ENCODE measurements at regions not wholly inside any gene's neighbourhood (a gene's known extent, or its start where the extent isn't known, plus 50 kb on each side); places are given as distances from the start of the nearest gene placed in this dataset.

DNA sequence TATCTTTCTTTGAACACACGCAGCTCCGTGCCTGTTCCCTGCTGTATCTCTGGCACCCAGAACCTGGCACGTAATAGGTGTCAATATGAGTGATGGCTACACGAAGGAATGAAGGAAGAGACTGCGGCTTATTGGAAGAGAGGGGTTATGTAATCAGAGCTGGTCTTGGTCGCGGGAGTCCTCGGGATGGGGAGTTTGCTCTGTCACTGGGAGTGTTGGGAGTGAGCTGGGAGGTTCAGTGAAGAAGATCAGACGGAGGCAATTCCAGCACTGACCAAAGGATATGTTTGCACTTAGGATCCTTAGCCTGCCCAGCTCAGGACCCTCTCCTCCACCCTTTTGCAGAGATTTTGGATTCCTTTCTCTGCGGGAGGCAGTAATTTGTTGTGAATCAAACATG is 709.1 kb downstream of the PTPRU start:
- TF ChIP-seq, protein P1, sequence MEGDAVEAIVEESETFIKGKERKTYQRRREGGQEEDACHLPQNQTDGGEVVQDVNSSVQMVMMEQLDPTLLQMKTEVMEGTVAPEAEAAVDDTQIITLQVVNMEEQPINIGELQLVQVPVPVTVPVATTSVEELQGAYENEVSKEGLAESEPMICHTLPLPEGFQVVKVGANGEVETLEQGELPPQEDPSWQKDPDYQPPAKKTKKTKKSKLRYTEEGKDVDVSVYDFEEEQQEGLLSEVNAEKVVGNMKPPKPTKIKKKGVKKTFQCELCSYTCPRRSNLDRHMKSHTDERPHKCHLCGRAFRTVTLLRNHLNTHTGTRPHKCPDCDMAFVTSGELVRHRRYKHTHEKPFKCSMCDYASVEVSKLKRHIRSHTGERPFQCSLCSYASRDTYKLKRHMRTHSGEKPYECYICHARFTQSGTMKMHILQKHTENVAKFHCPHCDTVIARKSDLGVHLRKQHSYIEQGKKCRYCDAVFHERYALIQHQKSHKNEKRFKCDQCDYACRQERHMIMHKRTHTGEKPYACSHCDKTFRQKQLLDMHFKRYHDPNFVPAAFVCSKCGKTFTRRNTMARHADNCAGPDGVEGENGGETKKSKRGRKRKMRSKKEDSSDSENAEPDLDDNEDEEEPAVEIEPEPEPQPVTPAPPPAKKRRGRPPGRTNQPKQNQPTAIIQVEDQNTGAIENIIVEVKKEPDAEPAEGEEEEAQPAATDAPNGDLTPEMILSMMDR (IDR thresholded peaks at IDR 0.05; ENCODE audit: insufficient read depth, low read length, poor library complexity, severe bottlenecking) = no peak
- DNase-seq (ENCODE audit: low read depth) = no peak
- Histone ChIP-seq H3K36me3 (ENCODE audit: control insufficient read depth, insufficient read depth, low read length) (no peaks in the 10 kb centered on the region), H3K4me3 (ENCODE audit: low read depth, low read length) (no peak overlapping the region), H3K27me3 (ENCODE audit: control insufficient read depth, insufficient read depth, low read length) (peaks cover 13% of the 10 kb centered on the region)

DNA sequence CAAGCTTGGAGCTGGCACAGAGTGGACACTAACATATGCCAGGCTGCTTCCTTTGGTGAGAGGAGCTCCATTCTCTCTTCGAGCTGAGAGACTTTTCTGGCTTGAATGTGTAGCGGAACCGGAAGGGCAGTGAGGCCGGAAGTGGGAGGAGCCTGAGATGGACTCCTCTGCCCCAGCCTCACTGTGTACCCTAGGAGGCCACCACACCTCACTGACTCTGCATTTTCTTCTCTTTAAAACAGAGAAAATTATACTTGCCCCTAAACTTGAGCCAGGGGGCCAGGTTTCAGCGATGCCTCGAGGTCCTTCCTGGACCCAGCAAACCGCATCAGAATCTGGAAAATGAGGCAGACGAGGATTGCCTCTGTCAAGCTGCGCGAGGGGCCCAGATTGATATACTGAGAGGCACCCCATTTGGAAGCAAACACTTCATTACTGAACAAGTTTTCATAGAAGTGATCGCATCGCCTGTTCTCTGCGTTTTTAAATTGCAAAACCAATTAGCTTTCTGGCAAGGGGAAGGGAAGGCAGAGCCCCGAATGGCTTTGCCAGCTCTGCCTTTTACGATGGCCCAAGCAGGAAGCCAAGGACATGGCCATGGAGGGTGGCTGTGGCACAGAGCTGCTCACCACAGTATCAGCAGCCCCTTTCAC is 708.1 kb downstream of the PTPRU start:
- H3K4me3 ChIP-seq (ENCODE audit: low read depth, low read length) = no peak overlapping the region
- TF ChIP-seq, protein P1 (IDR thresholded peaks at IDR 0.05; ENCODE audit: insufficient read depth, low read length, poor library complexity, severe bottlenecking) = no peak
- DNase-seq (ENCODE audit: low read depth) = no peak

GRCh38 chr1:29943034-29943433 is 706.7 kb downstream of the PTPRU start:
- Histone ChIP-seq H3K27me3 (ENCODE audit: control insufficient read depth, insufficient read depth, low read length) (peaks cover 13% of the 10 kb centered on the region), H3K4me3 (ENCODE audit: low read depth, low read length) (no peak overlapping the region), H3K36me3 (ENCODE audit: control insufficient read depth, insufficient read depth, low read length) (no peaks in the 10 kb centered on the region)
- TF ChIP-seq, protein P1 (IDR thresholded peaks at IDR 0.05; ENCODE audit: insufficient read depth, low read length, poor library complexity, severe bottlenecking) = no peak
- DNase-seq (ENCODE audit: low read depth) = no peak

More for the DNA sequence above, 708.1 kb downstream of the PTPRU start:
- H3K27me3 ChIP-seq (ENCODE audit: control insufficient read depth, insufficient read depth, low read length) = peaks cover 13% of the 10 kb centered on the region
- no peaks in the 10 kb centered on the region for H3K36me3 ChIP-seq (ENCODE audit: control insufficient read depth, insufficient read depth, low read length)

DNA sequence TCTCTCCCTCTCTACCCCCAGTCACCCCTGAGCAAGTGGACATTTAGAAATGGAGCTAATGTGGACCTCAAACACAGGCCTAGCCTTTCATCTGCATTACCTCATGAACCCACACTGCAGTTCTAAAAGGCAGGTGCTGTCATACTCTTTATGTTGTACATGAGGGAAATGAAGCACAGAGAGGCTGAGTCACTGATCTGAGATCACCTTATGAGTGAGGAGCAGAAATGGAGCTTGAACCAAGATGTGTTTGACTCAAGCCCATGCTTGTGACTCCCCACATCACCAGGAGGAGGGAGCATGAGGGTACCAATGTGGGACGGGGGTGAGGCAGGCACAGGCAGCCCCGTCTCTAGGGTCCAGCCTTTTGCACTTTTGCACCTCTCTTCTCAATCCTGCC is 702.8 kb downstream of the PTPRU start:
- TF ChIP-seq, protein P1 (IDR thresholded peaks at IDR 0.05; ENCODE audit: insufficient read depth, low read length, poor library complexity, severe bottlenecking) = no peak
- no peaks in the 10 kb centered on the region for H3K27me3 ChIP-seq (ENCODE audit: control insufficient read depth, insufficient read depth, low read length)
- no peaks in the 10 kb centered on the region for H3K36me3 ChIP-seq (ENCODE audit: control insufficient read depth, insufficient read depth, low read length)
- no peak overlapping the region for H3K4me3 ChIP-seq (ENCODE audit: low read depth, low read length)
- DNase-seq (ENCODE audit: low read depth) = peak; percentile 79

GRCh38 chr1:29937356-29937755 is 701.0 kb downstream of the PTPRU start:
- H3K4me3 ChIP-seq (ENCODE audit: low read depth, low read length) = no peak overlapping the region
- H3K36me3 ChIP-seq (ENCODE audit: control insufficient read depth, insufficient read depth, low read length) = no peaks in the 10 kb centered on the region
- TF ChIP-seq, protein P1 (IDR thresholded peaks at IDR 0.05; ENCODE audit: insufficient read depth, low read length, poor library complexity, severe bottlenecking) = no peak
- H3K27me3 ChIP-seq (ENCODE audit: control insufficient read depth, insufficient read depth, low read length) = no peaks in the 10 kb centered on the region
- DNase-seq (ENCODE audit: low read depth) = no peak

DNA sequence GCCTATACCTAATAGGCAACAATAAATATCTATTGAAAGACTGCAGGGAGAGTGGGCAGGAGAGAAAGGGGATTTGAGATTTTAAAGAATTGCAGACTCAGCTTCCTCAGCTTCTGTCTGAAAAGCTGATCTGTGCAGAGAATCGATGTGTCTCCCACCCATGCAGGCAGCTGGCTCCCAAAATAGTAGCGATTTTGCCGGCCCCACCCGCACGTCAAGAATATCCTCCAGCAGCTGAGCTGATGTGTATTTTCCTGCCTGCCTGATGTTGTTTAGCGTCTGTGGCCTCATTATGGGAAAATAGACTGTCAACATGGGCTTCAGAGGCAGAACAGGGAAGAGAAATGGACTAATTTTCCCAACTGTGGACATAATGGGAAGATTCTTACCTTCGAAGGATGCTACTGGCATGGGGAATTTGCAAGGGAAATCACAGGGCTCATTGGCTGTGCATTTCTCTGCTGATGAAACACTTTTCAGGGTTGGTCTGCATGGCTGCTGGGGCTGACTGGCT is 699.8 kb downstream of the PTPRU start:
- TF ChIP-seq, protein P1 (IDR thresholded peaks at IDR 0.05; ENCODE audit: insufficient read depth, low read length, poor library complexity, severe bottlenecking) = no peak
- DNase-seq (ENCODE audit: low read depth) = no peak
- no peaks in the 10 kb centered on the region for H3K36me3 ChIP-seq (ENCODE audit: control insufficient read depth, insufficient read depth, low read length)
- H3K27me3 ChIP-seq (ENCODE audit: control insufficient read depth, insufficient read depth, low read length) = no peaks in the 10 kb centered on the region
- H3K4me3 ChIP-seq (ENCODE audit: low read depth, low read length) = no peak overlapping the region

All from kidney epithelial cell (primary cell).